Progenitor cell of endocrine pancreas (in vitro differentiated cells): ENCODE measurements at regions not wholly inside any gene's neighbourhood (a gene's known extent, or its start where the extent isn't known, plus 50 kb on each side); places are given as distances from the start of the nearest gene placed in this dataset.

Experiments
- DNase-seq: peaks from one replicate; pipeline ENCODE4 v3.0.0; 2021; ENCODE audit warnings: low spot score; ENCODE audit not compliant: unreplicated experiment
- H3K27ac Mint-ChIP-seq: 2 replicates; pipeline ENCODE4 v1.8.0; 2021; ENCODE audit warnings: mild to moderate bottlenecking, moderate library complexity, mixed read lengths
- H3K27me3 Mint-ChIP-seq: 2 replicates; pipeline ENCODE4 v1.8.0; 2021; ENCODE audit warnings: mixed read lengths
- H3K36me3 Mint-ChIP-seq: 2 replicates; pipeline ENCODE4 v1.8.0; 2022; ENCODE audit warnings: mixed read lengths; ENCODE audit not compliant: insufficient read depth
- H3K4me1 Mint-ChIP-seq: 2 replicates; pipeline ENCODE4 v1.8.0; 2021; ENCODE audit warnings: low read depth, mixed read lengths
- H3K4me3 Mint-ChIP-seq: 2 replicates; pipeline ENCODE4 v1.8.0; 2021; ENCODE audit warnings: low read depth, mild to moderate bottlenecking, moderate library complexity, mixed read lengths
- H3K9me3 Mint-ChIP-seq: 2 replicates; pipeline ENCODE4 v1.8.0; 2021; ENCODE audit warnings: low read depth, mixed read lengths
- CTCF ChIP-seq: fragments of 200-600 bp; sonication (generic); IDR thresholded peaks from one replicate; pipeline ENCODE4 v1.5.0; 2021; ENCODE audit warnings: antibody characterized with exemption, mild to moderate bottlenecking; ENCODE audit not compliant: unreplicated experiment

GRCh38 chr7:156151078-156151477 is 338.8 kb upstream of the SHH start:
- Mint-ChIP-seq H3K4me1 (peaks cover 23% of the 10 kb centered on the region), H3K27me3 (peaks cover 9% of the 10 kb centered on the region), H3K9me3 (no peaks in the 10 kb centered on the region), H3K27ac (no peak overlapping the region), H3K36me3 (no peaks in the 10 kb centered on the region), H3K4me3 (no peak overlapping the region)
- TF ChIP-seq CTCF, result no peak
- DNase-seq, result no peak

DNA sequence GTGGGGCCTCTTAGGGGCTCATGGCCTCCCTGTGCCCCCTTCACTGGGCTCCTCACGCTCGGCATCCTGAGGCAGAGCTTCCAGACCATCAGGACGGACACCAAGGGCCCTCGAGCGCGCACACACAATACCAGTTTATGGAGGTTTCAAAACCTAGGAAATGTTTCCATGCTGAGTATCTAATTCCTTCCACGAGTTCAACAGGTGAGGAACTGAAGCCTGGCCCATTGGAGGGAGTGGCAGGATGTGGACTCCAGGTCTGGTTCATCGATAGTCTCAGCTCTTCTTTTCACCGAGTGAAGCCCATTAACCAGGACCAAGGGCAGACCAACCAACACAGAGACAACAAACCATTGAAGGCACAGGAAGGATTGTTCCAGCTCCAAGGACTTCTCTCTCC is 336.7 kb upstream of the SHH start:
- Mint-ChIP-seq H3K36me3 (no peaks in the 10 kb centered on the region), H3K27me3 (peaks cover 20% of the 10 kb centered on the region), H3K4me1 (peaks cover 23% of the 10 kb centered on the region), H3K4me3 (no peak overlapping the region), H3K27ac (no peak overlapping the region), H3K9me3 (no peaks in the 10 kb centered on the region)
- no peak for DNase-seq
- no peak for TF ChIP-seq CTCF

GRCh38 chr7:156148547-156148946 is 336.3 kb upstream of the SHH start:
- H3K36me3 Mint-ChIP-seq, result no peaks in the 10 kb centered on the region
- peaks cover 23% of the 10 kb centered on the region for H3K4me1 Mint-ChIP-seq
- H3K4me3 Mint-ChIP-seq, result no peak overlapping the region
- no peaks in the 10 kb centered on the region for H3K9me3 Mint-ChIP-seq
- no peak for DNase-seq
- no peak for TF ChIP-seq CTCF
- peaks cover 20% of the 10 kb centered on the region for H3K27me3 Mint-ChIP-seq
- no peak overlapping the region for H3K27ac Mint-ChIP-seq

GRCh38 chr7:156147756-156148504 is 335.7 kb upstream of the SHH start:
- Mint-ChIP-seq H3K27ac (no peak overlapping the region), H3K4me3 (no peak overlapping the region), H3K4me1 (peaks cover 23% of the 10 kb centered on the region), H3K27me3 (peaks cover 22% of the 10 kb centered on the region), H3K36me3 (no peaks in the 10 kb centered on the region), H3K9me3 (no peaks in the 10 kb centered on the region)
- no peak for TF ChIP-seq CTCF
- DNase-seq, result no peak

DNA sequence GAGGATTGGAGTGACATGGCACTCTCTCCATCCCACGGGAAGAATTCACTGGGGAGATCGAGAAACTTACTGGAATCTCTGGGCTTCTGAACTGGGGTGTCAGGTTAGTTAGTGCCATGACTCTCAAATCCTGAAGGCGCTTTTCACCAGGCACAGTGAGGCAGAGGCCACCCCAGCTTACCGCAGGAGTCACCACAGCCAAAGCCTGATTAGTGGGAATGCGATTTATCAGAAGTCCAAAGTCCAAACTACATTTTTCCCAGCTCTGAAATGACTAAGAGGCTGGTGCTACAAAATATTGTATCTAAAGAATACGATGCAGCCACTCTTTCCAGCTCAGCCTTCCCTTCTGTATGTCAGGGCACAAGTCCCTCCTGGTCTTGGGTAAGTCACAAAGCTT is 334.8 kb upstream of the SHH start:
- DNase-seq, result no peak
- no peak for TF ChIP-seq CTCF
- peaks cover 19% of the 10 kb centered on the region for H3K4me1 Mint-ChIP-seq
- no peak overlapping the region for H3K27ac Mint-ChIP-seq
- H3K4me3 Mint-ChIP-seq, result no peak overlapping the region
- no peaks in the 10 kb centered on the region for H3K9me3 Mint-ChIP-seq
- peaks cover 24% of the 10 kb centered on the region for H3K27me3 Mint-ChIP-seq
- H3K36me3 Mint-ChIP-seq, result no peaks in the 10 kb centered on the region
